ENCODE measurements at regions not wholly inside any gene's neighbourhood (a gene's known extent, or its start where the extent isn't known, plus 50 kb on each side); places are given as distances from the start of the nearest gene placed in this dataset.

DNA sequence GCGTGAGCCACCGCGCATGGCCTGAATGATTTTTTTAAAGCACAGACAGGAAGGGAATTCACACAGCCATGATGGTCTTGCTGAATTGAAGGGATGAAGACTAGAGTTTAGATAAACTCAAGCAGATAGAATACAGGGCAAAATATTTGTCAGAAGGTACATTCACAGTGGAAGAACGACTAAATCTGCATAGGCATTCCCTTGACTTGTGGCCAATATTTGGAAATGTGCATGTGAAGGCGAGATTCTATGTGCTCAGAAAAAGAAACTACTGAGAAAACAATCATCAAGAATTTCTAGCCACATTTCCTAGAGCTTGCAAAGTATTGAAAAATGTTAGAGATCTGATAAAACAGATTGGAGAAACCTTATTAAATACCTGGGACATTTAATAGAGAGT lies 1166.2 kb downstream of the DNAJB9 start:
- no peak for DNase-seq

DNA sequence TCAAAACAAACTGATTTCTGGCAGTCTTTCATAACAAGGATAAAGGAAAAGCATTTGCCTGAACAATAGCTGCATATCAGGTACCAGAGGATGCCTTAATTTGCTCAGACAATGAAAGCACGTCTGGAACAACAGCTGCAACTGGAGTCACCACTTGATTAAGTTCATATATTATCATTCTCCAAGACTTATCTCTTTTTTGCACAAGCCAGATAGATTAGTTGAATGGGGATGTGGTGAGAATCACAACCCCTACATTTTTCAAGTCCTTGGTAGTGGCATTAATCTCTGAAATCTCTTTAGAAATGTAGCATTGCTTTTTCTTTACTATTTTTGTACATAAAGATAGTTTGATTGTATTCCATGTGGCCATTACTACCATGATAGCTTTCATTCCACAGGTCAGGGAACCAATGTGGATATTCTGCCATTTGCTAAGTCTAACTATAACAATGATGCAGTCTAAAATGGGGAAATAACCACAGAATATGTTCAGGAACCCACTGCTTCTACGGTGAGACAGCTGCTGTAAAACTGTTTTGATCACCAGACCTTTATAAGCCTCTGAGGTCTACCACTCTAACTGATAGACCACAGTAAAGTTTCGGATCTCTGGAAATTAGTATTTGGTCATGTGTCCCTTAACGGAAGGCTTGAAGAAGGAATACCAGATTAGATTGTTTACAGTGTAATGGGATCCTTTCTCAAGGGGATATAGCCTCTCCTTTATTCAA lies 1176.2 kb downstream of the DNAJB9 start:
- no peak for DNase-seq

- no peak for DNase-seq
These were observed 1181.6 kb downstream of the DNAJB9 start for GRCh38 chr7:109751241-109751640.

- no peak for DNase-seq
These were observed 1182.4 kb downstream of the DNAJB9 start for GRCh38 chr7:109752068-109752467.

DNA sequence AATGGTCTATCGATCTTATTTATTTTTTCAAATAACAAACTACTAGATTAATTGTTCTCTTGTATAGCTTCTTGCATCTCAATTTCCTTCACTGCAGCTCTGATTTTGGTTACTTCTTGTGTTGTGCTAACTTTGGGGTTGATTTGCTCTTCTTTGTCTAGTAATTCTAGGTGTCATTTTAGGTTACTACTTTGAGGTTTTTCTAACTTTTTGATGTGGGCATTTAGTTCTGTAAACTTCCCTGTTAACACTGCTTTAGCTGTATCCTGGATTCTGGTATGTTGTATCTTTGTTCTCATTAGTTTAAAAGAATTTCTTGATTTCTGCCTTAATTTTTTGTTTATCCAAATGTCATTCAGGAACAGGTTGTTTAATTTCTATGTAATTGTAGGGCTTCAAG lies 1188.0 kb downstream of the DNAJB9 start:
- no peak for DNase-seq

DNA sequence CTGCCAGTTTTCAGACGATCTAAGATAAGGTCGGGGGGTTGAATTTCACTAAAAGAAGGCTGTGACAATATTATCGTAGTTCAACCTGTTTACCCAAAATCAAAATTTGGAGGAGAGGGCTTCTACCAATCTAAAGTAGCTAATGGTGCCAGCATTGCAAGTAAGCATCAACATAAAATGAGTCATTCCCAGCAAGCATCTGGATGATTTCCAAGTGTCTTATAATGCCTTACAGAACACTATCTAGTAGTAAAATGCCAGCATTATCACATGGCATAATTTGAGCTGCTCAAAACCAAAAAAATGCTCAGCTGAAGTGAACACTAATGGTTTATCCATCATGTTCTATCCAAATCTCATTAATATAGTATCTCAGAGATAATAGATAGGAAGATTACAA lies 1193.9 kb downstream of the DNAJB9 start:
- no peak for DNase-seq

DNA sequence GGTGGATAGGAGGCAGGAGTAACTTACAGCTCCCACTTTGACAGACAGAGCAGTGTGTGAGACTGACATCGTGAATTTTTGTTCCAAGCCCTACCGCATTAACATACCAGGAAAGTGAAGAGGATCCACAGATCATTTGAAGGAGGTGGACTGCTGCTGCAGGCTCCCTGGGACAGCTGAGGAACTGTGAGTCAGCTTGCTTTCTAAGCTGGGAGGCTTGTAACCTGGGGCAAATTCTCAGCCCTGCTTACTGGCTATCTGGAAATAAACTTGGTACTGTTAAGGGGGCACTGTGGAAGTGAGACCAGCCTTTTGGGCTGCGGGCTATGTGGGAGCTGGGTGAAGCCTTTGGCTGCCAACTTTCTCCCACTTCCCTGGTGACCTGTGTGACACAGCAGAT lies 1202.5 kb downstream of the DNAJB9 start:
- DNase-seq, result no peak

DNA sequence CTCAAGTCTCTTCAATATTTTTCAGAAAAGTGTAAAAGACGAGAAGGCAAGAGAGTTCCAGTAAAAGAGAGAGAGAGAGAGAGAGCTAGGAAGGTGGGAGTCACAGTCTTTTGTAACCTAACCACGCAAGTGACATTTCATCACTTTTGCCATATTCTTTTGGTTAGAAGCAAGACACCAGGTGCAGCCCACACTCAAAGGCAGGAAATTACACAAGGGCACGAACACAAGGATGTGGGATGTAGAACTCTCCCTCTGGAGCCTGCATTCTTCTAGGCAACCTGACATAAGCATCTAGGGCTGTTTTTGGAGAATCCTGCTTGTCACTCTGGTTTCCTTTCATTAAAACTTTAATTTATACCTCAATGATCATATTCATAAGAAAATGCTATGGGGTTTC lies 1213.1 kb downstream of the DNAJB9 start:
- DNase-seq, result no peak

DNA sequence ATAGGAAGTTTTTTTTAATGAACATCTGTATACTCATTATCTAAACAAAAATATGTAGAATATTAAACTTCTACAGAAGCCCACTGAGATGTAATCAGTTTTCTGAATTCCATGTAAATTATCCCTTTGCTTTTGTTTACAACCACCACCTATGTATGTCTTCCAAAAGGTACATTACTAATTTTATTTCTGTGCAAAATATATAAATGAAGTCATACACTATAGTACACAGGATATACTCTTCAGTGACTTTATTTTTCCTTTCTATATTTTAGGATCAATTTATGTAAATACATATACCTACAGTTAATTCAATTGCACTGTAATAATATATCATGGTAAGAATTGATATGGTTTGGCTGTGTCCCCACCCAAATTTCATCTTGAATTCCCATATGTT lies 1236.9 kb downstream of the DNAJB9 start:
- DNase-seq, result no peak

DNA sequence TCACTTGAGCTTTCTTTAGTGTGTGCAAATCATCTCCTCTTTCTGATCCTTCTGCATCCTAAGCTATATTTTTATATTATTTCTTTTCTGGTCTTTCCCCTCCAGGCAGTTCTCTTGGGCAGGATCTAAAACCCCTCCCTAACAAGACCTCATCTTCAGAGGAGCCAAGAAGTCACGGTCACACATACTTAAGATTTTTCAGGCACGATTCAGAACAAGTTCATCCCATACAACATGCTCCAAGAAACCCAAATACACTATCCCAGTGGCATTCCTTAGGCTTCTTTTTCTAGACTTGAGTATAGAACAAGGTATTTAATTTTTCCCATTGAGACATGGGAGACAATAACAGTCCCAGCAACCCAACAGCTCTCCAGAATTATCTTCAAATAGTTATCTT lies 1251.5 kb downstream of the DNAJB9 start:
- DNase-seq, result no peak

DNA sequence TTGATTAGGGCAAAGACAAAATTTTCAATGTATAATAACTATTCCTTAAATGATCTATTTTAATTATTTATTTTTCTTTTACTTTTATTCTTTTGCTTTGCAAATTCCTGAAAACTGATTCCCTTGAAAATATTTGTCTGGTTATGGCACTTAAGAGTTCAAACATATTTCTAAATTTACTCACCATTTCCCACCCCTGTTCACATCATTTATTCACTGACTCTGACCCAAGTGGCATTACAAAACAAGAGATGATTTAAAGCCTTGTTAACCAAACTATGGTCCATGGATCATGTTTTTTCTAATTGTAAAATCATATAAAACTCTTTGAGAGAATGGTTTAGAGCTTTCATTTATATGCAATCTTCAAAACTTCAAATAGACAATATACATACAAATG lies 1256.1 kb upstream of the LRRN3 start:
- DNase-seq, result no peak

DNA sequence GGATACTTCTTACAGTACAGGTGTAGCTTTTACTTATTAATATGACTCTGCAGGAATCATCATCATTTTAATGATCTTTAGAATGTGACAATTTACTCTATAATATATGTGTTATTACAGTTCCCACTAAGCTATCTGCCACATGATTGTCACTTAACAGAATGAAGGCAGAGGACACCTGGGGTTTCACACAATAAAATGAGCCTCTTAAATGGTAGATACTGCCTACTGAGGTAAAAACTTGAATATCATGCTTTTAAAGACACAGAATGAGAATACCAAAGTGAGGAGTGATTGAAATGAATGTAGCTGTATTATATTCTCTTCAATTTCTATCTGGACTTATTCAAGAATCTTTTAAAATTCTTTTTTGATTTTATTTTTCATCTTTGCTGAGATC lies 1255.3 kb upstream of the LRRN3 start:
- no peak for DNase-seq

DNA sequence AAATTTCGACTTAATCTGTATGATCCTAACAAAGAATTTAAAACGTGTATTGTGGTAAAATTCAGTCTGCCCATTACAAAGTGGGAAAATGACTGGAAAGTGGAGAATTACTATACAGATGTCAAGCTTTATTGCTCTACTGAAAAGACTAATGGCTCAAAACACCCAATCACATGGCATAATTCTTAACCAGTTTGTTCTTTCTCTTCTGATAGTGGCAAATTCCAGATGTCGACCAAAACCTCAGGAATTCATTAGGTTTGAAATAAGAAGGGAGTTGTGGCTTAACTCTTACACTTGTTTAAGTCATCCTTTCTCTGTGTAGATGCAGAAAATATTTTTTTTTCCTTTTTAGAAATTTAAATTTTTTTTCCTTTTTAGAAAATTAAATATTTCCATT lies 1254.9 kb upstream of the LRRN3 start:
- no peak for DNase-seq

GRCh38 chr7:109842386-109842785 lies 1248.5 kb upstream of the LRRN3 start:
- no peak for DNase-seq

DNA sequence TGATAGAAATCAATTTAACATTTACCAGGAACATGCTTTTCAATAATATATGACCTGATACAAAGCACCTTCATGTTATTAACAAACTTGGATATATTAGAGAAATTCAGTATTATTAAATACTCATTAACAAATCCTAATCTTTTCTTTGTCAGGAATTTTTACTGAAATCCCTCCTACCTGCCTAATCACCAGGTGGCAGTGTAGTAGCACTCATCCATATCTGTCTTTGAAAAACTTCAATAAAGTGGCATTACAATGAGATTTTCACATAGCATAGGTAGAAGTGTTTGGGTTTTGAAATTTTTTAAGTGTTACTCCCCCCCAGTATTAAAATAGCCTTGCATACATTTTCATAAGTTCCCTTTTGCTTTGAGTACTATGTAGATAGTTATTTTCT lies 1246.6 kb upstream of the LRRN3 start:
- peak in 1 of 56 donors; percentile 0 for DNase-seq

DNA sequence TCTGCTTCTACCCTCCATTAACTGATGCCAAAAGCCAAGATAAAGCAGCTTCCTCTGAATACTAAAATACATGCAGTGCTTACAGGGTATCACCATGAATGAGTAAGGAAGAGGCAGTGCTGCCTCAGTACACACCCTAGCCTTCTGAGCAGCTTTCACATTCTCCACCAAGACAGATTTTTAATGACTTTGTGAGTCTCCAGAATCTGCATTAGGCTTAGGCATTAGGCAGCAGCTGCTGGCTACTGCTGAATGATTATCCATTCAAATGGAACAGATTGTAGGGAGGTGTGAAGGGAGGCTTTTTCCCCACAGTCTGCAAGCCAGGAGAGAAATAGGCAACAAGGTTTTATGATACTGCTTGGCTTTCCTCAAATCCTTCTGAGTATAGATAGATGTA lies 1226.7 kb upstream of the LRRN3 start:
- peak in 9 of 56 donors; percentile 0 to 32 (median 7) for DNase-seq

DNA sequence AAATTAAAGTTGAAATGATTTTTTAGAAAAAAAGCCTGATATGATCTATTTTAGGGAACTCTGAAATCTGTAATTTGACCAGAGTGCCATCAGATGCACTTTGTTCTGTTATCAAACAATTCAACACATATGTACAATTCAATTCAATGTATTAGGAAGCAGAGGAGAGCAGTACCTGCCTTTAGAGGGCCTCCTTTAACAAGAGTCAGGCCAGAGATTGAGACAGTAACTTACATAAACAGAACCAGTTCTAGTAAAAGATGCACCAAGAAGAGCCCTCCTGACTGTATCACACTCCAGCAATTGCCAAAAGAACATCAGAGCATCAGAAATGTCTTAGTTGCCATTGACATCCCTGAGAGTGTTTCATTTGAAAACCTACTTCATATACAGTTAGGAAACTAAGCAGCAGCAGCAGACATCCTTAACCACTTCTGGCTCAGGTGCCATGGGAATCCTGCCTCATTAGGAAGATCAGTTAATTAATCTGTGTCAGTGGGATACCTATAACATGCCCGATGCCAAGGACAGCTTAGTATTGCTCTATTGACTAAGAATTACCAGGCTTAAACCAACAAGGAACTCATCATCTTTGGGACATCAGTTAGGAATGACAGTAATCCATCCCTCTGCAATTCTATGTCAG lies 1222.6 kb upstream of the LRRN3 start:
- no peak for DNase-seq

DNA sequence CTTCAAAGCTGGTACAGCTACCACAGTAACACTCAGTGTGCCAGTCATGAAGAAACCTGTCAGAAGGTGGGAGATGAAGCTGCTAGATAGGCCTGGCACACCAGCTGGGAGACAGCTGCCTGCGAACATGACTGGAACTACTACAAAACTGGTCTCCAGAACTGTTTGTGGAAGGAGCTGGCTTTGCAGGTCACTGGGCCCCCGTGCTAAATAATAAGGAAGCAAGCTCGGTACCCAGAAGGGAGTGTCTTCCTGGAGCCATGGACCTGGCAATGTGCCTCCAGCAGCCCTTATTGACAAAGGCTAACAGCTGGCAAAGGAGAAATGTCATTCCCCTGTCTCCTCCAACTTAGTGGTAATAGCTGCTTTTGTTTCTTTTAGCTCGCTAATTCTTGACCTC lies 1217.6 kb upstream of the LRRN3 start:
- DNase-seq, result no peak

DNA sequence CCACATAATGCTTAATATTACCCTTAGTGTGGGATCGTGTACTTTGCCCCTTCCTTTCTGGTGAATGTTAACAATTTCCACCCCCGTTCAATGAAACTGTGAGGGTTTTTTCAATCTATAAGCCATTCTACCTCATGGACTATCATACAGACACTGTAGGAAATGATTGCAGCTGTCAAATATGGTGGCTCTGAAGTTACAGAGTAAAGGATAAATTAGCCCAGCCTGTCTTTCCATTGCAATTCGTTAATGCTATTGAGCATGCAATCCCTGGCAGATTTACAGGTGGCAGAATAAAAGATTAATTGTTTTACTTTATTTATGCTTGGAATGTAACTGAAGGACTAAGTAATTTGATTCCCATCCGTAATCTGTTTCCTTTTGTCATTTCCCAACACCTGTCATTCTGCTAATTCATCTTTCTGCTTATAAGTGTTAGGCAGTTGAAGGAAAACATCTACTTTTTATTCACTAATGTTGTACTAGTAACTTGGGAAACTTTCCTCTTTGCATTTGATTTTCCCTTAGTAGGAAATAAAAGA lies 1211.6 kb upstream of the LRRN3 start:
- DNase-seq, result no peak

DNA sequence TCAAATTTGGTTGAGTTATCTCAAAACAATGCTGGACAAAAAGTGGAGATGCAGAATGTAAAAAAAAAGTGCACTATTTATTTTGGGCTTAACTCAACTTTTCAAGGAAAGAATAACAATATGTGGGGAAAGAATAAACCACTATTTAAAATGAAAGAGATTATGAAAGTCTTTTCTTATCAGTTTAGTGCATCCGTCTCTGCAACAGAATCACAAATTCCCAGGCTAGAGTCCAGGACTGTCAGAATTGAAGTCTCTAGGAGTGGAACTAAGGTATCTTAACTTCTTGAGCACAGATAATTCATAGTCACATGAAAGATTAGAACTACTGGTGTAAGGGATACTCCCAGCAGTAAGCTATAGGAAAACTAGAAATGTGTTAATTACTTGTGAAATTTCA lies 1200.3 kb upstream of the LRRN3 start:
- DNase-seq, result no peak

GRCh38 chr7:109893231-109893630 lies 1197.7 kb upstream of the LRRN3 start:
- no peak for DNase-seq

DNA sequence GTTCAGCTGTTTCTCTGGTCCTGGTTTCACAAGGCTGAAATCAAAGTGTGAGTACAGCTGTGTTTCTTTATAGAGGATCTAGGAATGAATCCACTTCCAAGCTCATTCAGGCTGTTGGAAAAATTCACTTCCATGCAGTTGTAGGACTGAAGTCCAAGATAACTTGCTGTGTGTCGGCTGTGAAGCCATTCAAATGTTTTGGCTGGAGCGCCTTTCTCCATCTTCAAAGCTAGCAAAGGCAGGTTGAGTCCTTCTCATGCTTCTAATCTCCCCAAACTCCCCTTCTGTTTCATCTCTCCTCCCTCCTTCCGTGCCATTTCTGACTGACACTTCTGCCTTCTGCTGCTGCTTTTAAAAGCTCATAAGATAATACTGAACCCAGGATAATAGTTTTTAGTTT lies 1195.4 kb upstream of the LRRN3 start:
- no peak for DNase-seq

GRCh38 chr7:109901926-109902325 lies 1189.0 kb upstream of the LRRN3 start:
- no peak for DNase-seq

Data from amygdala (tissue), 56 donors.